ENCODE measurements at regions not wholly inside any gene's neighbourhood (a gene's known extent, or its start where the extent isn't known, plus 50 kb on each side); places are given as distances from the start of the nearest gene placed in this dataset.
"Not testable (repeated sequence)": the region's sequence is repeated elsewhere in the genome, so short reads cannot be mapped to it uniquely, and the experiment has no call there.

- TF ChIP-seq CTCF (conservative IDR thresholded peaks at IDR 0.05; ENCODE audit: control insufficient read depth, insufficient read depth, low read depth, low read length), result no peak
- no peak overlapping the region for H3K4me3 ChIP-seq (ENCODE audit: control insufficient read depth, low read depth, low read length)
- peak; percentile 49 for DNase-seq (ENCODE audit: low read depth)
These were observed 135.2 kb downstream of the INHBA start for GRCh38 chr7:41567731-41568114.

- no peak overlapping the region for H3K4me3 ChIP-seq (ENCODE audit: control insufficient read depth, low read depth, low read length)
- DNase-seq (ENCODE audit: low read depth), result no peak
- TF ChIP-seq CTCF (conservative IDR thresholded peaks at IDR 0.05; ENCODE audit: control insufficient read depth, insufficient read depth, low read depth, low read length), result no peak
These were observed 135.7 kb downstream of the INHBA start for GRCh38 chr7:41567031-41567730.

- H3K4me3 ChIP-seq (ENCODE audit: control insufficient read depth, low read depth, low read length), result no peak overlapping the region
- DNase-seq (ENCODE audit: low read depth), result no peak
- TF ChIP-seq CTCF (conservative IDR thresholded peaks at IDR 0.05; ENCODE audit: control insufficient read depth, insufficient read depth, low read depth, low read length), result no peak
These were observed 136.3 kb downstream of the INHBA start for GRCh38 chr7:41566581-41566980.

GRCh38 chr7:41565655-41566054 lies 137.2 kb downstream of the INHBA start:
- H3K4me3 ChIP-seq (ENCODE audit: control insufficient read depth, low read depth, low read length), result no peak overlapping the region
- TF ChIP-seq CTCF (conservative IDR thresholded peaks at IDR 0.05; ENCODE audit: control insufficient read depth, insufficient read depth, low read depth, low read length), result no peak
- DNase-seq (ENCODE audit: low read depth), result no peak

- no peak overlapping the region for H3K4me3 ChIP-seq (ENCODE audit: control insufficient read depth, low read depth, low read length)
- TF ChIP-seq CTCF (conservative IDR thresholded peaks at IDR 0.05; ENCODE audit: control insufficient read depth, insufficient read depth, low read depth, low read length), result no peak
These were observed 143.5 kb downstream of the INHBA start for GRCh38 chr7:41559426-41559825.

GRCh38 chr7:41554481-41554880 lies 148.4 kb downstream of the INHBA start:
- DNase-seq (ENCODE audit: low read depth), result no peak
- no peak overlapping the region for H3K4me3 ChIP-seq (ENCODE audit: control insufficient read depth, low read depth, low read length)
- no peak for TF ChIP-seq CTCF (conservative IDR thresholded peaks at IDR 0.05; ENCODE audit: control insufficient read depth, insufficient read depth, low read depth, low read length)

More at GRCh38 chr7:41559426-41559825, 143.5 kb downstream of the INHBA start:
- DNase-seq (ENCODE audit: low read depth), result no peak

- not testable (repeated sequence) for DNase-seq (ENCODE audit: low read depth); H3K4me3 ChIP-seq (ENCODE audit: control insufficient read depth, low read depth, low read length)
These were observed 152.8 kb downstream of the INHBA start for GRCh38 chr7:41550046-41550445.

Data from fibroblast of mammary gland (primary cell).